ENCODE measurements at regions not wholly inside any gene's neighbourhood (a gene's known extent, or its start where the extent isn't known, plus 50 kb on each side); places are given as distances from the start of the nearest gene placed in this dataset.
"Not testable (repeated sequence)": the region's sequence is repeated elsewhere in the genome, so short reads cannot be mapped to it uniquely, and the experiment has no call there.

- no TSS peak for BruUV-seq (replicated peaks)
These were observed 181.3 kb upstream of the FOXK1 start for GRCh38 chr7:4500812-4501211.

GRCh38 chr7:4507886-4508285 is 174.2 kb upstream of the FOXK1 start:
- H3K36me3 ChIP-seq (ENCODE audit: control insufficient read depth, insufficient read depth, low read length); DNase-seq (ENCODE audit: low read depth, low spot score); POLR2A ChIA-PET; H3K4me3 ChIP-seq (ENCODE audit: low read depth in 2 of 2, low read length in 2 of 2); ATAC-seq; H3K4me1 ChIP-seq (ENCODE audit: control insufficient read depth, insufficient read depth, low read length); BruUV-seq (replicated peaks); H3K9me3 ChIP-seq (ENCODE audit: control insufficient read depth, insufficient read depth, low read depth, low read length); in situ Hi-C loops (cut with HindIII; ENCODE audit: low pct_unique_long_range_greater_than_20kb, low sequenced_read_pairs); intact Hi-C loops (cut with micrococcal nuclease; ENCODE audit: unreplicated experiment); H3K27me3 ChIP-seq (ENCODE audit: control insufficient read depth, insufficient read depth, low read length); H3K27ac ChIP-seq (ENCODE audit: low read length); CTCF ChIA-PET: not testable (repeated sequence)

More at GRCh38 chr7:4500812-4501211, 181.3 kb upstream of the FOXK1 start:
- Histone ChIP-seq H3K4me1 (ENCODE audit: control insufficient read depth, insufficient read depth, low read length) (no peaks in the 10 kb centered on the region), H3K9me3 (ENCODE audit: control insufficient read depth, insufficient read depth, low read depth, low read length) (peaks cover 10% of the 10 kb centered on the region; the same call in 1 of the 2 replicates), H3K27ac (ENCODE audit: low read length) (no peak overlapping the region), H3K36me3 (ENCODE audit: control insufficient read depth, insufficient read depth, low read length) (no peaks in the 10 kb centered on the region), H3K4me3 (ENCODE audit: low read depth in 2 of 2, low read length in 2 of 2) (no peak overlapping the region), H3K27me3 (ENCODE audit: control insufficient read depth, insufficient read depth, low read length) (no peaks in the 10 kb centered on the region)
- DNase-seq (ENCODE audit: low read depth, low spot score) (no peak), ATAC-seq (no peak)
- TF ChIP-seq REST (IDR thresholded peaks at IDR 0.05; ENCODE audit: insufficient read depth in 1 of 2, low read depth in 2 of 2, low read length in 1 of 2) (no peak), CTCF (IDR thresholded peaks at IDR 0.05) (no peak)
- in situ Hi-C loops (cut with HindIII; ENCODE audit: low pct_unique_long_range_greater_than_20kb, low sequenced_read_pairs) = no loop called here
- POLR2A ChIA-PET = interaction anchor here (0.6 kb wide), 1 partner anchor 398 kb away, joined by 3 read pairs; no protein-coding TSS in a partner anchor
- CTCF ChIA-PET = no interaction called here
- intact Hi-C loops (cut with micrococcal nuclease; ENCODE audit: unreplicated experiment) = no loop called here

- intact Hi-C loops (cut with micrococcal nuclease; ENCODE audit: unreplicated experiment) = no loop called here
- ATAC-seq = no peak
- no peak for TF ChIP-seq REST (IDR thresholded peaks at IDR 0.05; ENCODE audit: insufficient read depth in 1 of 2, low read depth in 2 of 2, low read length in 1 of 2)
- TF ChIP-seq TCF7L2 (IDR thresholded peaks at IDR 0.05; ENCODE audit: low read depth, low read length) = no peak
- no peak; the same call in 1 of the 2 replicates for TF ChIP-seq CTCF (IDR thresholded peaks at IDR 0.05)
- TF ChIP-seq SIN3A (IDR thresholded peaks at IDR 0.05; ENCODE audit: borderline replicate concordance, insufficient read depth, low read depth, low read length) = no peak
- no peak for TF ChIP-seq POLR2AphosphoS5 (IDR thresholded peaks at IDR 0.05; ENCODE audit: low read depth, low read length)
- BruUV-seq (replicated peaks) = no TSS peak
- peaks cover 29% of the 10 kb centered on the region for H3K27me3 ChIP-seq (ENCODE audit: control insufficient read depth, insufficient read depth, low read length)
- POLR2A ChIA-PET = interaction anchor here (0.7 kb wide), 1 partner anchor 1274 kb away, joined by 12 read pairs; no protein-coding TSS in a partner anchor
- CTCF ChIA-PET = no interaction called here
- H3K9me3 ChIP-seq (ENCODE audit: control insufficient read depth, insufficient read depth, low read depth, low read length) = no peaks in the 10 kb centered on the region
- no peaks in the 10 kb centered on the region for H3K36me3 ChIP-seq (ENCODE audit: control insufficient read depth, insufficient read depth, low read length)
- H3K27ac ChIP-seq (ENCODE audit: low read length) = no peak overlapping the region
- in situ Hi-C loops (cut with HindIII; ENCODE audit: low pct_unique_long_range_greater_than_20kb, low sequenced_read_pairs) = no loop called here
- H3K4me3 ChIP-seq (ENCODE audit: low read depth in 2 of 2, low read length in 2 of 2) = no peak overlapping the region
- DNase-seq (ENCODE audit: low read depth, low spot score) = no peak
- H3K4me1 ChIP-seq (ENCODE audit: control insufficient read depth, insufficient read depth, low read length) = no peaks in the 10 kb centered on the region
These were observed 168.6 kb upstream of the FOXK1 start for GRCh38 chr7:4513450-4513849.

Data from Panc1 (cell line).